Spleen (tissue), 11 donors: ENCODE measurements at regions not wholly inside any gene's neighbourhood (a gene's known extent, or its start where the extent isn't known, plus 50 kb on each side); places are given as distances from the start of the nearest gene placed in this dataset.

Source experiments
- DNase-seq: peaks from one replicate; pipeline ENCODE4 v3.0.0-alpha.2; 2020
- H3K27ac ChIP-seq, 8 donors: fragments of 200-600 bp; sonication (generic) in 7 of 8; 1 replicate in 4 of 8; 2 replicates in 4 of 8; pipeline versions ENCODE4 v1.5.0 to v1.8.0; 2016 to 2021; ENCODE audit warnings: inconsistent platforms in 4 of 8, mild to moderate bottlenecking in 4 of 8, moderate library complexity in 1 of 8
- H3K27me3 ChIP-seq, 7 donors: fragments of 200-600 bp; sonication (generic) in 6 of 7; replicated peaks in 1 of 7; 1 replicate in 4 of 7; 2 replicates in 3 of 7; pipeline versions ENCODE4 v1.5.0 to v1.8.0; 2016 to 2021; ENCODE audit warnings: inconsistent platforms in 3 of 7, mild to moderate bottlenecking in 1 of 7
- H3K36me3 ChIP-seq, 6 donors: fragments of 200-600 bp; sonication (generic) in 5 of 6; 1 replicate in 4 of 6; 2 replicates in 2 of 6; pipeline versions ENCODE4 v1.5.0 to v1.8.0; 2016 to 2021; ENCODE audit warnings: inconsistent platforms in 2 of 6
- H3K4me1 ChIP-seq, 6 donors: fragments of 200-600 bp; sonication (generic) in 5 of 6; 1 replicate in 3 of 6; 2 replicates in 3 of 6; pipeline versions ENCODE4 v1.5.0 to v1.8.0; 2016 to 2021; ENCODE audit warnings: inconsistent platforms in 3 of 6
- H3K4me3 ChIP-seq, 8 donors: fragments of 200-600 bp; sonication (generic) in 7 of 8; 1 replicate in 4 of 8; 2 replicates in 4 of 8; pipeline versions ENCODE4 v1.5.0 to v1.8.0; 2016 to 2021; ENCODE audit warnings: inconsistent platforms in 4 of 8, mild to moderate bottlenecking in 4 of 8, moderate library complexity in 2 of 8
- H3K9me3 ChIP-seq, 8 donors: fragments of 200-600 bp; sonication (generic) in 7 of 8; 1 replicate in 4 of 8; 2 replicates in 4 of 8; pipeline versions ENCODE4 v1.5.0 to v1.8.0; 2016 to 2021; ENCODE audit warnings: inconsistent platforms in 4 of 8
- CTCF ChIP-seq, 11 experiments: fragments of 200-600 bp in 7 of 11; fragments of 450-650 bp in 4 of 11; sonication (generic) in 4 of 11; IDR thresholded peaks in 8 of 11; conservative IDR thresholded peaks in 3 of 11; 1 replicate in 7 of 11; 2 replicates in 4 of 11; pipeline versions ENCODE4 v1.4.0 to v1.8.0; 2016 to 2021; ENCODE audit warnings: antibody characterized with exemption in 11 of 11, inconsistent platforms in 4 of 11, mild to moderate bottlenecking in 1 of 11
- POLR2A ChIP-seq, 3 donors: fragments of 450-650 bp; IDR thresholded peaks; one replicate each; pipeline ENCODE4 v1.5.1; 2017; ENCODE audit warnings: antibody characterized with exemption in 3 of 3, mild to moderate bottlenecking in 1 of 3
- POLR2AphosphoS5 ChIP-seq, 3 donors: sonication (generic); formaldehyde crosslinking; IDR thresholded peaks; one replicate each; pipeline ENCODE4 v1.5.1; 2017; ENCODE audit warnings: antibody characterized with exemption in 3 of 3
- WGBS, 5 donors: extraction: QIAGEN DNeasy Blood & Tissue Kit in 3 of 5; methylation state at CpG; one replicate each; pipeline versions ENCODE4 v1.1.5 to v1.1.7; 2013 to 2018; 5-methylcytosine and 5-hydroxymethylcytosine counted together
- intact Hi-C: fragments of 100-400 bp; cut with DNase I; formaldehyde crosslinking; loops from one replicate; pipeline ENCODE4 v1.15.0; 2023; ENCODE audit warnings: low total_unique reads
- donor health status: healthy with polysubstance abuse.
- donor health status: DM: no; HTN: no; CAD: no; lungs with moderate emphysema.
- donor health status: DM: no; HTN: no; CAD: no.
- donor health status: Bipolar disorder and iron deficiency.
- donor health status: healthy.
- donor health status: DM: no; HTN: no; CAD: no.
- donor health status: DM: yes; HTN: yes; CAD: no.

GRCh38 chr10:71912431-71912830 is 51.8 kb upstream of the CHST3 start:
- intact Hi-C loops: no loop called here
- TF ChIP-seq POLR2A (IDR thresholded peaks at IDR 0.05) (no peak), CTCF (IDR thresholded peaks at IDR 0.05 in 8 of 11, conservative IDR thresholded peaks at IDR 0.05 in 3 of 11) (no peak), POLR2AphosphoS5 (IDR thresholded peaks at IDR 0.05) (no peak)
- 92 to 100% (median 96%) methylated on average over 2 of the region's 2 CpGs for WGBS, 5 donors
- Histone ChIP-seq H3K27me3 (no peaks in the 10 kb centered on the region), H3K27ac (no peak overlapping the region), H3K4me3 (no peak overlapping the region), H3K36me3 (no peaks in the 10 kb centered on the region), H3K4me1 (peaks cover 0 to 15% (median 9%) of the 10 kb centered on the region in 6 donors), H3K9me3 (peaks cover 0 to 16% (median 11%) of the 10 kb centered on the region in 8 donors)
- DNase-seq: no peak

GRCh38 chr10:71911296-71911953 is 52.8 kb upstream of the CHST3 start:
- H3K27me3 ChIP-seq: no peaks in the 10 kb centered on the region
- H3K36me3 ChIP-seq: no peaks in the 10 kb centered on the region
- TF ChIP-seq POLR2AphosphoS5 (IDR thresholded peaks at IDR 0.05) (no peak), POLR2A (IDR thresholded peaks at IDR 0.05) (no peak), CTCF (IDR thresholded peaks at IDR 0.05 in 8 of 11, conservative IDR thresholded peaks at IDR 0.05 in 3 of 11) (no peak)
- H3K4me1 ChIP-seq: peaks cover 0 to 15% (median 9%) of the 10 kb centered on the region in 6 donors
- no peak for DNase-seq
- WGBS, 5 donors: 85 to 92% (median 88%) methylated on average over 10 of the region's 10 CpGs
- H3K4me3 ChIP-seq: no peak overlapping the region
- intact Hi-C loops: no loop called here
- H3K27ac ChIP-seq: no peak overlapping the region
- H3K9me3 ChIP-seq: peaks cover 0 to 6% (median 1%) of the 10 kb centered on the region in 8 donors

- Histone ChIP-seq H3K27me3 (no peaks in the 10 kb centered on the region), H3K4me1 (peaks cover 0 to 15% (median 9%) of the 10 kb centered on the region in 6 donors), H3K9me3 (no peaks in the 10 kb centered on the region), H3K27ac (peak overlapping the region in 2 of 8 donors; percentile 12 to 42), H3K36me3 (no peaks in the 10 kb centered on the region), H3K4me3 (no peak overlapping the region)
- intact Hi-C loops: no loop called here
- WGBS, 5 donors: 48 to 59% (median 55%) methylated on average over 8 of the region's 8 CpGs
- no peak for DNase-seq
- TF ChIP-seq POLR2AphosphoS5 (IDR thresholded peaks at IDR 0.05) (no peak), POLR2A (IDR thresholded peaks at IDR 0.05) (no peak), CTCF (IDR thresholded peaks at IDR 0.05 in 8 of 11, conservative IDR thresholded peaks at IDR 0.05 in 3 of 11) (no peak)
Measured at GRCh38 chr10:71909399-71910083, 54.7 kb upstream of the CHST3 start.

GRCh38 chr10:71908998-71909397 is 55.2 kb upstream of the CHST3 start:
- WGBS, 5 donors: 67 to 74% (median 72%) methylated on average over 5 of the region's 5 CpGs
- DNase-seq: no peak
- Histone ChIP-seq H3K4me3 (no peak overlapping the region), H3K4me1 (peaks cover 0 to 15% (median 9%) of the 10 kb centered on the region in 6 donors), H3K36me3 (no peaks in the 10 kb centered on the region), H3K27ac (peak overlapping the region in 2 of 8 donors; percentile 12 to 42), H3K9me3 (no peaks in the 10 kb centered on the region), H3K27me3 (no peaks in the 10 kb centered on the region)
- intact Hi-C loops: no loop called here
- no peak for TF ChIP-seq POLR2AphosphoS5 (IDR thresholded peaks at IDR 0.05)
- TF ChIP-seq POLR2A (IDR thresholded peaks at IDR 0.05): no peak
- no peak for TF ChIP-seq CTCF (IDR thresholded peaks at IDR 0.05 in 8 of 11, conservative IDR thresholded peaks at IDR 0.05 in 3 of 11)
